Activated CD4-positive, alpha-beta T cell treated with anti-CD3 and anti-CD28 coated beads for 36 hours (primary cell): ENCODE measurements at regions not wholly inside any gene's neighbourhood (a gene's known extent, or its start where the extent isn't known, plus 50 kb on each side); places are given as distances from the start of the nearest gene placed in this dataset.

Source experiments
- ATAC-seq: fragments of 200-7000 bp; cut with Tn5 transposase; one replicate; pipeline ENCODE4 v1.10.0; 2021; ENCODE audit warnings: mild to moderate bottlenecking, moderate library complexity
- CTCF ChIA-PET: fragments of 350-600 bp; sonication (Branson Sonifier 250); formaldehyde crosslinking; loops from one replicate; lab custom pipeline; 2021; ENCODE audit warnings: antibody characterized with exemption; lab: Charles Lee
- POLR2A ChIA-PET: fragments of 350-600 bp; sonication (Branson Sonifier 250); formaldehyde crosslinking; loops from one replicate; lab custom pipeline; 2021; ENCODE audit warnings: antibody characterized with exemption, inconsistent platforms; lab: Charles Lee
- DNase-seq: peaks from one replicate; pipeline ENCODE4 v3.0.0-alpha.2; 2020
- H3K27ac Mint-ChIP-seq: one replicate; pipeline ENCODE4 v1.8.0; 2021; ENCODE audit warnings: mixed read lengths
- H3K27me3 Mint-ChIP-seq: one replicate; pipeline ENCODE4 v1.8.0; 2021; ENCODE audit warnings: mixed read lengths
- H3K36me3 Mint-ChIP-seq: one replicate; pipeline ENCODE4 v1.8.0; 2021; ENCODE audit warnings: low read depth, mixed read lengths
- H3K4me1 Mint-ChIP-seq: one replicate; pipeline ENCODE4 v1.8.0; 2021; ENCODE audit warnings: mixed read lengths
- H3K4me3 Mint-ChIP-seq: one replicate; pipeline ENCODE4 v1.8.0; 2021; ENCODE audit warnings: mild to moderate bottlenecking, moderate library complexity, mixed read lengths
- H3K9me3 Mint-ChIP-seq: one replicate; pipeline ENCODE4 v1.8.0; 2021; ENCODE audit warnings: low read depth, mixed read lengths
- intact Hi-C, 2 experiments: fragments of 100-400 bp; cut with DNase I in 1 of 2; cut with micrococcal nuclease in 1 of 2; formaldehyde crosslinking; loops; one replicate each; pipeline versions ENCODE4 v1.14.2 to v1.15.1; 2022 to 2024; cut with DNase I, micrococcal nuclease

GRCh38 chr9:103999375-104000062 lies 94.6 kb upstream of the SMC2 start:
- Mint-ChIP-seq H3K27me3 (no peaks in the 10 kb centered on the region), H3K36me3 (no peaks in the 10 kb centered on the region), H3K27ac (no peak overlapping the region), H3K4me3 (no peak overlapping the region), H3K9me3 (no peaks in the 10 kb centered on the region), H3K4me1 (no peaks in the 10 kb centered on the region)
- DNase-seq (no peak), ATAC-seq (no peak)
- CTCF ChIA-PET = no interaction called here
- intact Hi-C loops = no loop called here
- POLR2A ChIA-PET = no interaction called here

GRCh38 chr9:104009826-104010225 lies 84.3 kb upstream of the SMC2 start:
- ATAC-seq (peak; percentile 19), DNase-seq (no peak)
- H3K27me3 Mint-ChIP-seq = peaks cover 12% of the 10 kb centered on the region
- POLR2A ChIA-PET = no interaction called here
- no peaks in the 10 kb centered on the region for H3K36me3 Mint-ChIP-seq
- no peak overlapping the region for H3K27ac Mint-ChIP-seq
- intact Hi-C loops = no loop called here
- no peaks in the 10 kb centered on the region for H3K4me1 Mint-ChIP-seq
- no peaks in the 10 kb centered on the region for H3K9me3 Mint-ChIP-seq
- H3K4me3 Mint-ChIP-seq = no peak overlapping the region
- CTCF ChIA-PET = no interaction called here

GRCh38 chr9:104022083-104022482 lies 72.0 kb upstream of the SMC2 start:
- no peak for ATAC-seq
- CTCF ChIA-PET = no interaction called here

GRCh38 chr9:104025104-104025503 lies 69.0 kb upstream of the SMC2 start:
- intact Hi-C loops = no loop called here
- DNase-seq = no peak
- Mint-ChIP-seq H3K9me3 (no peaks in the 10 kb centered on the region), H3K36me3 (no peaks in the 10 kb centered on the region), H3K27me3 (peaks cover 2% of the 10 kb centered on the region), H3K27ac (no peak overlapping the region), H3K4me3 (no peak overlapping the region), H3K4me1 (peaks cover 19% of the 10 kb centered on the region)
- CTCF ChIA-PET = no interaction called here
- no peak for ATAC-seq
- POLR2A ChIA-PET = no interaction called here

More at GRCh38 chr9:104022083-104022482, 72.0 kb upstream of the SMC2 start:
- intact Hi-C loops = no loop called here
- POLR2A ChIA-PET = no interaction called here
- H3K4me3 Mint-ChIP-seq = no peak overlapping the region
- no peak for DNase-seq
- H3K27ac Mint-ChIP-seq = no peak overlapping the region
- H3K4me1 Mint-ChIP-seq = peaks cover 1% of the 10 kb centered on the region
- no peaks in the 10 kb centered on the region for H3K9me3 Mint-ChIP-seq
- H3K27me3 Mint-ChIP-seq = peaks cover 4% of the 10 kb centered on the region
- H3K36me3 Mint-ChIP-seq = no peaks in the 10 kb centered on the region

GRCh38 chr9:104025945-104026344 lies 68.2 kb upstream of the SMC2 start:
- no peak for ATAC-seq
- ChIA-PET CTCF (no interaction called here), POLR2A (no interaction called here)
- Mint-ChIP-seq H3K27ac (no peak overlapping the region), H3K27me3 (peaks cover 2% of the 10 kb centered on the region), H3K4me3 (no peak overlapping the region), H3K9me3 (no peaks in the 10 kb centered on the region), H3K4me1 (peaks cover 19% of the 10 kb centered on the region), H3K36me3 (no peaks in the 10 kb centered on the region)
- no peak for DNase-seq
- intact Hi-C loops = no loop called here

- ChIA-PET POLR2A (no interaction called here), CTCF (interaction anchor here (1.2 kb wide), 1 partner anchor 52 kb away, joined by 3 read pairs; no protein-coding TSS in a partner anchor)
- Mint-ChIP-seq H3K27me3 (peaks cover 2% of the 10 kb centered on the region), H3K36me3 (no peaks in the 10 kb centered on the region), H3K9me3 (no peaks in the 10 kb centered on the region), H3K4me1 (peaks cover 19% of the 10 kb centered on the region), H3K4me3 (no peak overlapping the region), H3K27ac (no peak overlapping the region)
- intact Hi-C loops = no loop called here
- DNase-seq = no peak
- ATAC-seq = no peak
These were observed 66.8 kb upstream of the SMC2 start for GRCh38 chr9:104027295-104027694.

- CTCF ChIA-PET = no interaction called here
- ATAC-seq (peak; percentile 89), DNase-seq (peak; percentile 30)
- Mint-ChIP-seq H3K4me1 (peaks cover 19% of the 10 kb centered on the region), H3K36me3 (no peaks in the 10 kb centered on the region), H3K4me3 (no peak overlapping the region), H3K27me3 (no peaks in the 10 kb centered on the region), H3K27ac (no peak overlapping the region), H3K9me3 (no peaks in the 10 kb centered on the region)
- POLR2A ChIA-PET = interaction anchor here (1.0 kb wide), 1 partner anchor 37 kb away, joined by 4 read pairs; no protein-coding TSS in a partner anchor
- intact Hi-C loops = no loop called here
These were observed 65.3 kb upstream of the SMC2 start for GRCh38 chr9:104028827-104029226.
